ENCODE measurements at regions not wholly inside any gene's neighbourhood (a gene's known extent, or its start where the extent isn't known, plus 50 kb on each side); places are given as distances from the start of the nearest gene placed in this dataset.

DNA sequence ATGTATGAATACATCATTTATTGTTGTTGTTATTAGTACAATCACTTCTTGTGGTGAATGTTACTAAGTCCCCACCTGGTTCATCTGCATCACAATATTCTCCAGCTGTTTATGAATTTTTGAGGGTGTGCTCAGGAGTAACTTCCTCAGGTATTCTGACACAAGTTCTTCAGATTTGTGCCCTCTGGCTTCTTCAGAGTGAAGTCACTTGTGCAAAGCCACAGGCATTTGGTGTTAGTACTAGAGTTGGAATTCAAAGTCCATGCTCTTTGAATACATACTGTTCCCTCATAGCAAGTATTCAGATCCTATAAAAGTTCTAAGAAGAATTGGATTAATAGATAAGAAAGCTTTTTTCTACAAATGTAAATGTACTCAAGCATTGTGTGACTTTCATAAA lies 150.3 kb upstream of the AVPR1A start:
- peaks cover 36% of the 10 kb centered on the region for H3K4me1 ChIP-seq (ENCODE audit: insufficient read depth, low read length, poor library complexity, severe bottlenecking)
- H3K4me3 ChIP-seq (ENCODE audit: low read depth, low read length, poor library complexity, severe bottlenecking), result no peak overlapping the region
- no peak for DNase-seq (ENCODE audit: low spot score)
- ChIA-PET CTCF (no interaction called here), POLR2A (ENCODE audit: low non-redundant PET) (no interaction called here)
- no peak overlapping the region for H3K27ac ChIP-seq (ENCODE audit: low read depth, low read length, poor library complexity, severe bottlenecking)
- H3K9me3 ChIP-seq (ENCODE audit: low read depth, low read length, poor library complexity, severe bottlenecking), result no peaks in the 10 kb centered on the region
- TF ChIP-seq EZH2 (IDR thresholded peaks at IDR 0.05; ENCODE audit: borderline replicate concordance, low read depth, low read length, poor library complexity, severe bottlenecking) (no peak), CTCF (conservative IDR thresholded peaks at IDR 0.05; ENCODE audit: low read depth, low read length) (no peak)
- no peaks in the 10 kb centered on the region for H3K36me3 ChIP-seq (ENCODE audit: insufficient read depth, low read length, poor library complexity, severe bottlenecking)
- intact Hi-C loops (cut with micrococcal nuclease; ENCODE audit: unreplicated experiment), result no loop called here
- BruUV-seq (replicated peaks), result no TSS peak
- peaks cover 13% of the 10 kb centered on the region for H3K27me3 ChIP-seq (replicated peaks; ENCODE audit: insufficient read depth, low read depth, low read length, poor library complexity)

DNA sequence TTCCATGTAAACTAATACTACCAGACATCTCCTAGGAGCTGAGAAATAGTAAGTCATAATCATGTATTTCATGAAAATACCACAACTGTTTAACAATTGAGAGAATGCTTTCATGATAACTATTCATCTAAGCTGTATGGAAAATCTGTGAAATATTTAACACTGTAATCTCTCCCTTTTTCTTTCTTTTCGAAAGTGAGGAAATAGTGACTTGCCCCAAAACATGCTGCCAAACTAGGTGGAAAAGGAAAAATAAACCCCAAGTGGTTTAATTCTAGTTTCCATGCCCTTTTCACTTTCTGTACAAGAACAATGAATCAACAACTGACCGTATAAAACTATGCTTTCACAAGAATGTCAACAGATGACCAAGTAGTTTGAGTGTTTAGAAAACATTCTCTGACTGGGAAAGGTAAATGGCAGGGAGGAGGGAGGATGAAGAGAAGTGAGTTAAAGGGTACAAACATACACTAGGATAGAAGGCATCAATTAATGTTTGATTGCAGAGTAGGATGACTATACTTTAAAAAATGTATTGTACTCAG lies 147.5 kb upstream of the AVPR1A start:
- DNase-seq (ENCODE audit: low spot score), result no peak
- intact Hi-C loops (cut with micrococcal nuclease; ENCODE audit: unreplicated experiment), result no loop called here
- CTCF ChIA-PET, result no interaction called here
- TF ChIP-seq CTCF (conservative IDR thresholded peaks at IDR 0.05; ENCODE audit: low read depth, low read length) (no peak), EZH2 (IDR thresholded peaks at IDR 0.05; ENCODE audit: borderline replicate concordance, low read depth, low read length, poor library complexity, severe bottlenecking) (no peak)
- Histone ChIP-seq H3K36me3 (ENCODE audit: insufficient read depth, low read length, poor library complexity, severe bottlenecking) (no peaks in the 10 kb centered on the region), H3K4me1 (ENCODE audit: insufficient read depth, low read length, poor library complexity, severe bottlenecking) (peaks cover 16% of the 10 kb centered on the region), H3K4me3 (ENCODE audit: low read depth, low read length, poor library complexity, severe bottlenecking) (no peak overlapping the region), H3K27me3 (replicated peaks; ENCODE audit: insufficient read depth, low read depth, low read length, poor library complexity) (peaks cover 13% of the 10 kb centered on the region), H3K9me3 (ENCODE audit: low read depth, low read length, poor library complexity, severe bottlenecking) (no peaks in the 10 kb centered on the region), H3K27ac (ENCODE audit: low read depth, low read length, poor library complexity, severe bottlenecking) (no peak overlapping the region)
- POLR2A ChIA-PET (ENCODE audit: low non-redundant PET), result no interaction called here
- BruUV-seq (replicated peaks), result no TSS peak

DNA sequence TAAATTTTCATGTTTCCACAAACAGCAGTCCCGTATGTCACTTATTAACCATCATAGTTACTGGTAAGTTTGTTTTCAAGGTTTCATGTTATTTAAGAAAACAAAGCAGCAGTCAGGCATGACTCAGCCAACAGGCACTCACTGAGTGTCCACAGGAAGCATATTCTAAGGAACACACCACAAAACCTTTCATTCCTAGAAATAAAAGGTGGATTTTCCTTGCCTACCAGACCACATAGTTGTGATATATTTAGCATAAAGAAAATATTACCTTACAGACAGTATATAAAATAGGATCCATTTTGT lies 143.3 kb upstream of the AVPR1A start:
- peaks cover 7% of the 10 kb centered on the region for H3K4me1 ChIP-seq (ENCODE audit: insufficient read depth, low read length, poor library complexity, severe bottlenecking)
- BruUV-seq (replicated peaks), result no TSS peak
- CTCF ChIA-PET, result no interaction called here
- no peak overlapping the region for H3K4me3 ChIP-seq (ENCODE audit: low read depth, low read length, poor library complexity, severe bottlenecking)
- H3K9me3 ChIP-seq (ENCODE audit: low read depth, low read length, poor library complexity, severe bottlenecking), result no peaks in the 10 kb centered on the region
- H3K27ac ChIP-seq (ENCODE audit: low read depth, low read length, poor library complexity, severe bottlenecking), result no peak overlapping the region
- TF ChIP-seq CTCF (conservative IDR thresholded peaks at IDR 0.05; ENCODE audit: low read depth, low read length) (no peak), EZH2 (IDR thresholded peaks at IDR 0.05; ENCODE audit: borderline replicate concordance, low read depth, low read length, poor library complexity, severe bottlenecking) (no peak)
- POLR2A ChIA-PET (ENCODE audit: low non-redundant PET), result no interaction called here
- H3K27me3 ChIP-seq (replicated peaks; ENCODE audit: insufficient read depth, low read depth, low read length, poor library complexity), result peaks cover 8% of the 10 kb centered on the region
- DNase-seq (ENCODE audit: low spot score), result peak; percentile 30
- intact Hi-C loops (cut with micrococcal nuclease; ENCODE audit: unreplicated experiment), result no loop called here
- H3K36me3 ChIP-seq (ENCODE audit: insufficient read depth, low read length, poor library complexity, severe bottlenecking), result no peaks in the 10 kb centered on the region

All from A673 (cell line).